ENCODE measurements at regions not wholly inside any gene's neighbourhood (a gene's known extent, or its start where the extent isn't known, plus 50 kb on each side); places are given as distances from the start of the nearest gene placed in this dataset.

DNA sequence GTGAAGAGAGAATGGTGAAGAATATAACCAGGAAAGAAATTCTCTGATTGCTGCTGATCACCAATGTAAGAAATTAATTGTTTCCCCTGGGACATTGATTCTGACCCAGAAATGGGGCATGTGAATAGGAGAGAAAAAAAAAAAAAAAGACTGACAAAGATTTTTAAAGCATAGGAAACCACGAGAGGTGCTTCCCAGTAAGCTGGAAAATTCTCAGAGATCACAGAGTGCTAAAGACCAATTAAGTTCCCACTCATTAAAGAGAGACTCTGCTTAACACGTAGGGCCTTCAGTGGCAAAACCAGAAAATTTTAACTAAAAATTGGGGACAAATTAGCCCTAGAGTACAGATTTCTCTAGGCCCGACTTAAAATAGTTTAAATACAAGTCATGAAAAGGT is 604.4 kb downstream of the ARAP2 start:
- H3K27ac ChIP-seq (ENCODE audit: insufficient read depth, low read length): no peak overlapping the region
- H3K4me3 ChIP-seq (replicated peaks in 1 of 4; ENCODE audit: control extremely low read depth in 1 of 4, insufficient read depth in 1 of 4, low read depth in 3 of 4, low read length in 4 of 4): no peak overlapping the region
- H3K4me2 ChIP-seq (ENCODE audit: extremely low read depth, insufficient read depth, low read length): no peak overlapping the region
- TF ChIP-seq, protein P1, sequence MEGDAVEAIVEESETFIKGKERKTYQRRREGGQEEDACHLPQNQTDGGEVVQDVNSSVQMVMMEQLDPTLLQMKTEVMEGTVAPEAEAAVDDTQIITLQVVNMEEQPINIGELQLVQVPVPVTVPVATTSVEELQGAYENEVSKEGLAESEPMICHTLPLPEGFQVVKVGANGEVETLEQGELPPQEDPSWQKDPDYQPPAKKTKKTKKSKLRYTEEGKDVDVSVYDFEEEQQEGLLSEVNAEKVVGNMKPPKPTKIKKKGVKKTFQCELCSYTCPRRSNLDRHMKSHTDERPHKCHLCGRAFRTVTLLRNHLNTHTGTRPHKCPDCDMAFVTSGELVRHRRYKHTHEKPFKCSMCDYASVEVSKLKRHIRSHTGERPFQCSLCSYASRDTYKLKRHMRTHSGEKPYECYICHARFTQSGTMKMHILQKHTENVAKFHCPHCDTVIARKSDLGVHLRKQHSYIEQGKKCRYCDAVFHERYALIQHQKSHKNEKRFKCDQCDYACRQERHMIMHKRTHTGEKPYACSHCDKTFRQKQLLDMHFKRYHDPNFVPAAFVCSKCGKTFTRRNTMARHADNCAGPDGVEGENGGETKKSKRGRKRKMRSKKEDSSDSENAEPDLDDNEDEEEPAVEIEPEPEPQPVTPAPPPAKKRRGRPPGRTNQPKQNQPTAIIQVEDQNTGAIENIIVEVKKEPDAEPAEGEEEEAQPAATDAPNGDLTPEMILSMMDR (conservative IDR thresholded peaks at IDR 0.05 in 1 of 2, IDR thresholded peaks at IDR 0.05 in 1 of 2; ENCODE audit: low read depth in 1 of 2, low read length in 2 of 2): no peak
- no peak for TF ChIP-seq EZH2 (IDR thresholded peaks at IDR 0.05; ENCODE audit: low read length, missing control alignments)
- H3K27me3 ChIP-seq (ENCODE audit: control insufficient read depth, insufficient read depth, low read length): no peaks in the 10 kb centered on the region
- H3K9me3 ChIP-seq (ENCODE audit: control insufficient read depth, insufficient read depth, low read depth, low read length): no peaks in the 10 kb centered on the region
- H3K36me3 ChIP-seq (ENCODE audit: control insufficient read depth, insufficient read depth, low read length): no peaks in the 10 kb centered on the region
- no peak for DNase-seq (ENCODE audit: low read depth in 2 of 2)
- no peak overlapping the region for H3K9ac ChIP-seq (ENCODE audit: insufficient read depth, low read length)
- no peaks in the 10 kb centered on the region for H3K4me1 ChIP-seq (ENCODE audit: control insufficient read depth, extremely low read depth, insufficient read depth, low read length)
- H2AFZ ChIP-seq (ENCODE audit: low read length): no peak overlapping the region
- no peaks in the 10 kb centered on the region for H4K20me1 ChIP-seq (ENCODE audit: control insufficient read depth, extremely low read depth, insufficient read depth, low read length)
- H3K79me2 ChIP-seq (ENCODE audit: control insufficient read depth, insufficient read depth, low read length): no peaks in the 10 kb centered on the region

DNA sequence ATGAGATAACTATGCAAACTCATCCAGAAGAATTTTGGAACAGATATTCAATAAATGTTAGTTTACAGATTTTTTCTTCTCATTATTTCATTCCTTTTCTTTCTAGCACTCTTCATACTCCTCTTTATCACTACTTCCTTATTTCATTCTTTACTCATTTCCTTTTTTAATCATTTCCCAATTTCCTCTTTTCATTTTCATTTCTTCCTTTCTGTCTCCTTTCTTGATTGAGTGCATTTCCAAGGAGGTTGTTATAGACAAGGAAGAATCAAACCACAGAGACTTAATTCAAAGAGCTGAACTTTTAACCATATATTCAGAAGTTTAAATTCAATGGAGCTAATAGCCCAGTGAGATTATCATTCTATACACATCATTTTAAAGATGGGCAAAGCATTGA is 600.7 kb downstream of the ARAP2 start:
- Histone ChIP-seq H3K9me3 (ENCODE audit: control insufficient read depth, insufficient read depth, low read depth, low read length) (no peaks in the 10 kb centered on the region), H3K4me1 (ENCODE audit: control insufficient read depth, extremely low read depth, insufficient read depth, low read length) (no peaks in the 10 kb centered on the region), H2AFZ (ENCODE audit: low read length) (no peak overlapping the region), H3K4me3 (replicated peaks in 1 of 4; ENCODE audit: control extremely low read depth in 1 of 4, insufficient read depth in 1 of 4, low read depth in 3 of 4, low read length in 4 of 4) (no peak overlapping the region), H3K27ac (ENCODE audit: insufficient read depth, low read length) (no peak overlapping the region), H3K36me3 (ENCODE audit: control insufficient read depth, insufficient read depth, low read length) (no peaks in the 10 kb centered on the region), H3K9ac (ENCODE audit: insufficient read depth, low read length) (no peak overlapping the region), H3K79me2 (ENCODE audit: control insufficient read depth, insufficient read depth, low read length) (no peaks in the 10 kb centered on the region), H4K20me1 (ENCODE audit: control insufficient read depth, extremely low read depth, insufficient read depth, low read length) (no peaks in the 10 kb centered on the region), H3K4me2 (ENCODE audit: extremely low read depth, insufficient read depth, low read length) (no peak overlapping the region), H3K27me3 (ENCODE audit: control insufficient read depth, insufficient read depth, low read length) (no peaks in the 10 kb centered on the region)
- DNase-seq (ENCODE audit: low read depth in 2 of 2): no peak
- TF ChIP-seq, protein P1 (conservative IDR thresholded peaks at IDR 0.05 in 1 of 2, IDR thresholded peaks at IDR 0.05 in 1 of 2; ENCODE audit: low read depth in 1 of 2, low read length in 2 of 2): no peak
- TF ChIP-seq EZH2 (IDR thresholded peaks at IDR 0.05; ENCODE audit: low read length, missing control alignments): no peak

DNA sequence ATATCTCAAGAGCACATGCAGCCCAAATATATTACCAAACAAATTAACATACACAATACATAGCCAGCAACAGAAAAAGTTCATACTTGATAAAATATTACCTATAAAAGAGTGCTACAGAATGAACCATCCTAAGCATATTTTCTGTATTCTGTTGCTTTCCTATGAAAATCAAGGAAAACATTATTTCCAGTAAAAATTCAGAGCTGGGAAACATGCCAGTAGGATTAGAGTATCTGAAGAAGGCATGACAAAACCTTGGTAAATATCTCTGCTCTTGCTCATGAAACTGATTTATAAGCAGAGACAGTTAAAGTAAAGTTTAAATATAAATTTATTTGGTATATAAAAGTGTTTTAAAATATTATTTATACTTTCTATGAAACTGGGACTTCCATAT is 599.7 kb downstream of the ARAP2 start:
- Histone ChIP-seq H3K27me3 (ENCODE audit: control insufficient read depth, insufficient read depth, low read length) (no peaks in the 10 kb centered on the region), H3K4me2 (ENCODE audit: extremely low read depth, insufficient read depth, low read length) (no peak overlapping the region), H3K9ac (ENCODE audit: insufficient read depth, low read length) (no peak overlapping the region), H4K20me1 (ENCODE audit: control insufficient read depth, extremely low read depth, insufficient read depth, low read length) (no peaks in the 10 kb centered on the region), H3K27ac (ENCODE audit: insufficient read depth, low read length) (no peak overlapping the region), H3K4me1 (ENCODE audit: control insufficient read depth, extremely low read depth, insufficient read depth, low read length) (no peaks in the 10 kb centered on the region), H3K79me2 (ENCODE audit: control insufficient read depth, insufficient read depth, low read length) (no peaks in the 10 kb centered on the region), H2AFZ (ENCODE audit: low read length) (no peak overlapping the region), H3K36me3 (ENCODE audit: control insufficient read depth, insufficient read depth, low read length) (no peaks in the 10 kb centered on the region), H3K9me3 (ENCODE audit: control insufficient read depth, insufficient read depth, low read depth, low read length) (no peaks in the 10 kb centered on the region), H3K4me3 (replicated peaks in 1 of 4; ENCODE audit: control extremely low read depth in 1 of 4, insufficient read depth in 1 of 4, low read depth in 3 of 4, low read length in 4 of 4) (no peak overlapping the region)
- TF ChIP-seq, protein P1 (conservative IDR thresholded peaks at IDR 0.05 in 1 of 2, IDR thresholded peaks at IDR 0.05 in 1 of 2; ENCODE audit: low read depth in 1 of 2, low read length in 2 of 2): no peak
- no peak for TF ChIP-seq EZH2 (IDR thresholded peaks at IDR 0.05; ENCODE audit: low read length, missing control alignments)
- DNase-seq (ENCODE audit: low read depth in 2 of 2): no peak

Measured in fibroblast of lung (primary cell).